WTC11 (cell line): ENCODE measurements at regions not wholly inside any gene's neighbourhood (a gene's known extent, or its start where the extent isn't known, plus 50 kb on each side); places are given as distances from the start of the nearest gene placed in this dataset.

Source experiments
- ATAC-seq: fragments of 200-7000 bp; cut with Tn5 transposase; 2 replicates; pipeline ENCODE4 v1.10.0; 2021; ENCODE audit warnings: mild to moderate bottlenecking, moderate library complexity
- CTCF ChIA-PET: fragments of 300-600 bp; sonication (Branson Sonifier 250); formaldehyde crosslinking; loops from one replicate; lab custom pipeline; 2021; ENCODE audit warnings: antibody characterized with exemption; lab: Charles Lee
- POLR2A ChIA-PET: fragments of 350-600 bp; sonication (Branson Sonifier 250); formaldehyde crosslinking; loops from one replicate; lab custom pipeline; 2021; ENCODE audit warnings: antibody characterized with exemption; lab: Charles Lee
- DNase-seq: peaks from one replicate; pipeline ENCODE4 v3.0.0; 2021; ENCODE audit warnings: low spot score
- H3K27ac Mint-ChIP-seq: 2 replicates; pipeline ENCODE4 v1.8.0; 2021; ENCODE audit warnings: mixed read lengths
- H3K27me3 Mint-ChIP-seq: 2 replicates; pipeline ENCODE4 v1.8.0; 2021; ENCODE audit warnings: low read depth, mild to moderate bottlenecking, moderate library complexity, mixed read lengths
- H3K36me3 Mint-ChIP-seq: 2 replicates; pipeline ENCODE4 v1.8.0; 2021; ENCODE audit warnings: mixed read lengths
- H3K4me1 Mint-ChIP-seq: 2 replicates; pipeline ENCODE4 v1.8.0; 2022; ENCODE audit warnings: mixed read lengths
- H3K4me3 Mint-ChIP-seq: 2 replicates; pipeline ENCODE4 v1.8.0; 2021; ENCODE audit warnings: mild to moderate bottlenecking, moderate library complexity, mixed read lengths
- H3K9me3 Mint-ChIP-seq: 2 replicates; pipeline ENCODE4 v1.8.0; 2021; ENCODE audit warnings: mixed read lengths
- GRHL2 ChIP-seq: fragments of 250-450 bp; sonication (Bioruptor Pico); IDR thresholded peaks from 2 replicates; pipeline ENCODE4 v1.8.0; 2022; ENCODE audit warnings: mild to moderate bottlenecking, moderate library complexity; ENCODE audit not compliant: insufficient replicate concordance, severe bottlenecking
- JUN ChIP-seq: sonication (generic); formaldehyde crosslinking; IDR thresholded peaks from 2 replicates; pipeline ENCODE4 v1.8.0; 2023; ENCODE audit warnings: mild to moderate bottlenecking, missing genetic modification reagents
- MYBL2 ChIP-seq: sonication (generic); formaldehyde crosslinking; IDR thresholded peaks from 2 replicates; pipeline ENCODE4 v1.8.1; 2023; ENCODE audit warnings: mild to moderate bottlenecking, moderate library complexity, missing genetic modification reagents
- NR2C2 ChIP-seq: sonication (generic); formaldehyde crosslinking; IDR thresholded peaks from 2 replicates; pipeline ENCODE4 v1.8.0; 2022; ENCODE audit warnings: mild to moderate bottlenecking, missing genetic modification reagents
- OVOL2 ChIP-seq: fragments of 250-450 bp; sonication (Bioruptor Pico); IDR thresholded peaks from 2 replicates; pipeline ENCODE4 v1.9.0; 2021; ENCODE audit warnings: mild to moderate bottlenecking, borderline replicate concordance
- ZNF121 ChIP-seq: sonication (generic); formaldehyde crosslinking; IDR thresholded peaks from 2 replicates; pipeline ENCODE4 v1.8.0; 2023; ENCODE audit warnings: missing genetic modification reagents
- ZNF396 ChIP-seq: fragments of 250-450 bp; sonication (Bioruptor Pico); IDR thresholded peaks from 2 replicates; pipeline ENCODE4 v1.8.0; 2021; ENCODE audit warnings: mild to moderate bottlenecking, moderate library complexity, borderline replicate concordance
- ZNF416 ChIP-seq: fragments of 250-450 bp; sonication (Bioruptor Pico); IDR thresholded peaks from 2 replicates; pipeline ENCODE4 v1.9.0; 2021; ENCODE audit warnings: mild to moderate bottlenecking, inconsistent platforms
- TF ChIP-seq, protein P1 (sequence below): sonication (generic); formaldehyde crosslinking; IDR thresholded peaks from 2 replicates; pipeline ENCODE4 v1.8.1; 2022; ENCODE audit warnings: low read depth, missing genetic modification reagents, borderline replicate concordance
- TF ChIP-seq, protein P2 (sequence below): sonication (generic); formaldehyde crosslinking; IDR thresholded peaks from 2 replicates; pipeline ENCODE4 v1.8.0; 2022; ENCODE audit warnings: missing genetic modification reagents
- TF ChIP-seq, protein P3 (sequence below): sonication (generic); formaldehyde crosslinking; IDR thresholded peaks from 2 replicates; pipeline ENCODE4 v1.8.1; 2022; ENCODE audit warnings: mild to moderate bottlenecking, moderate library complexity, missing genetic modification reagents
- TF ChIP-seq, protein P4 (sequence below): sonication (generic); formaldehyde crosslinking; IDR thresholded peaks from 2 replicates; pipeline ENCODE4 v1.8.1; 2022; ENCODE audit warnings: low read depth, mild to moderate bottlenecking, moderate library complexity, missing genetic modification reagents, borderline replicate concordance

DNA sequence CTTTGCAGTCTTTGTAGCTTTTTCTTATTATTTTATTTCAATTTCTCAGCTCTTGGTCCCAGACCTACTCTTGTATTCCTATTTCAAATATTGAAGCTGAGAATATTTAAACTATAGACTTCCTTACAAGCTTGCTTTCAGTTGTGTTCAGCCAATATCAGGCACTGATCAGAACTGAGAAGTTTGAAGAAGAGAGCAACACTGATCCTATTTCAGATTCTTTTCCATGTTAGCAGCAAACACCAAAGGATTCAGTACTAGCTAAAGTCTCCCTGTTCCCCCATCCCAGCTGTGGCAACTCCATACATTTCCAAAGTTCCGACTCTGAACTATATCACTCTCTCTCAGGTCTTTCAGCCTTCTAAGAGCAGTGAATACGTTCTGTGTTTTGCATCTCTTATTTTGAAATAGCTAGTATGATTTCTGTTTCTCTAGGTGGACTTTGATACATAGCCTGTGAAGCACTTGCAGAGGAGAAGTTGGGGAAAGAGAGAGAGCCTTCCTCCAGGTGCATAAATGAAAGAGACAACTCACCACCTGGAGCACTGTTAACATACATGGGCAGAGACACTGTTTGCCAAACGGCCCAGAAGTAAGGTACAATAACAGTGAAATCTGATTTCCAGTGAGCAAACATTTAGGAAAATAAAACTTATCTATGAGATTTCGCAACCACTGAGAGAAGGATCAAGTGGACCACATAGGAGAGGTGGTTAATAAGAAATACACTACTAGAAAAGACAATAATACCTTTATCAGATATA is 135.0 kb upstream of the ZNF804A start (continued):
- TF ChIP-seq GRHL2 (CRISPR knock-in tag): no peak
- no peak for TF ChIP-seq ZNF416 (CRISPR knock-in tag)

DNA sequence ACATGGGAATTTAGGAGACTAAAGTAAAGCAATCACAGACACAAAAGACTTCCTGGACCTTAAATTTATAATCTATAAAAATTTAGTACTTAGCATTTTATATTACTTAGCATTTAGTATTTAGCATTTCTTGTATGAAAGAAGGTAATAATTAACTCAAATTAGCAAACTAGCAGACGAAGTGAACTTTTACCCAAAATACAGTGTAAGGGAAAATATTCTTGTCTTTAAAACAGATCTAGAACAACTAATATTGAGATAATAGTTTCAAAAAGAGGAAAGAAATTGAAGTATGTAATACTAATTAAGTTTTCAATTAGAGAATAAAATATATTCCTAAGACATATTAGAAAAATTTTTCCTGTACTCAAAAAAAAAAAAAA is 134.5 kb upstream of the ZNF804A start:
- Mint-ChIP-seq H3K27me3 (no peaks in the 10 kb centered on the region), H3K4me3 (no peak overlapping the region), H3K4me1 (no peaks in the 10 kb centered on the region), H3K9me3 (no peaks in the 10 kb centered on the region), H3K27ac (no peak overlapping the region), H3K36me3 (no peaks in the 10 kb centered on the region)
- CTCF ChIA-PET: no interaction called here
- TF ChIP-seq NR2C2 (CRISPR knock-in tag): no peak
- TF ChIP-seq, protein P1, sequence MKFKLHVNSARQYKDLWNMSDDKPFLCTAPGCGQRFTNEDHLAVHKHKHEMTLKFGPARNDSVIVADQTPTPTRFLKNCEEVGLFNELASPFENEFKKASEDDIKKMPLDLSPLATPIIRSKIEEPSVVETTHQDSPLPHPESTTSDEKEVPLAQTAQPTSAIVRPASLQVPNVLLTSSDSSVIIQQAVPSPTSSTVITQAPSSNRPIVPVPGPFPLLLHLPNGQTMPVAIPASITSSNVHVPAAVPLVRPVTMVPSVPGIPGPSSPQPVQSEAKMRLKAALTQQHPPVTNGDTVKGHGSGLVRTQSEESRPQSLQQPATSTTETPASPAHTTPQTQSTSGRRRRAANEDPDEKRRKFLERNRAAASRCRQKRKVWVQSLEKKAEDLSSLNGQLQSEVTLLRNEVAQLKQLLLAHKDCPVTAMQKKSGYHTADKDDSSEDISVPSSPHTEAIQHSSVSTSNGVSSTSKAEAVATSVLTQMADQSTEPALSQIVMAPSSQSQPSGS: no peak
- TF ChIP-seq, protein P2, sequence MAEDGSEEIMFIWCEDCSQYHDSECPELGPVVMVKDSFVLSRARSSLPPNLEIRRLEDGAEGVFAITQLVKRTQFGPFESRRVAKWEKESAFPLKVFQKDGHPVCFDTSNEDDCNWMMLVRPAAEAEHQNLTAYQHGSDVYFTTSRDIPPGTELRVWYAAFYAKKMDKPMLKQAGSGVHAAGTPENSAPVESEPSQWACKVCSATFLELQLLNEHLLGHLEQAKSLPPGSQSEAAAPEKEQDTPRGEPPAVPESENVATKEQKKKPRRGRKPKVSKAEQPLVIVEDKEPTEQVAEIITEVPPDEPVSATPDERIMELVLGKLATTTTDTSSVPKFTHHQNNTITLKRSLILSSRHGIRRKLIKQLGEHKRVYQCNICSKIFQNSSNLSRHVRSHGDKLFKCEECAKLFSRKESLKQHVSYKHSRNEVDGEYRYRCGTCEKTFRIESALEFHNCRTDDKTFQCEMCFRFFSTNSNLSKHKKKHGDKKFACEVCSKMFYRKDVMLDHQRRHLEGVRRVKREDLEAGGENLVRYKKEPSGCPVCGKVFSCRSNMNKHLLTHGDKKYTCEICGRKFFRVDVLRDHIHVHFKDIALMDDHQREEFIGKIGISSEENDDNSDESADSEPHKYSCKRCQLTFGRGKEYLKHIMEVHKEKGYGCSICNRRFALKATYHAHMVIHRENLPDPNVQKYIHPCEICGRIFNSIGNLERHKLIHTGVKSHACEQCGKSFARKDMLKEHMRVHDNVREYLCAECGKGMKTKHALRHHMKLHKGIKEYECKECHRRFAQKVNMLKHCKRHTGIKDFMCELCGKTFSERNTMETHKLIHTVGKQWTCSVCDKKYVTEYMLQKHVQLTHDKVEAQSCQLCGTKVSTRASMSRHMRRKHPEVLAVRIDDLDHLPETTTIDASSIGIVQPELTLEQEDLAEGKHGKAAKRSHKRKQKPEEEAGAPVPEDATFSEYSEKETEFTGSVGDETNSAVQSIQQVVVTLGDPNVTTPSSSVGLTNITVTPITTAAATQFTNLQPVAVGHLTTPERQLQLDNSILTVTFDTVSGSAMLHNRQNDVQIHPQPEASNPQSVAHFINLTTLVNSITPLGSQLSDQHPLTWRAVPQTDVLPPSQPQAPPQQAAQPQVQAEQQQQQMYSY (CRISPR knock-in tag): no peak
- TF ChIP-seq MYBL2: no peak
- no peak for TF ChIP-seq JUN
- TF ChIP-seq ZNF396 (CRISPR knock-in tag): no peak
- ATAC-seq (no peak), DNase-seq (no peak)
- POLR2A ChIA-PET: no interaction called here

DNA sequence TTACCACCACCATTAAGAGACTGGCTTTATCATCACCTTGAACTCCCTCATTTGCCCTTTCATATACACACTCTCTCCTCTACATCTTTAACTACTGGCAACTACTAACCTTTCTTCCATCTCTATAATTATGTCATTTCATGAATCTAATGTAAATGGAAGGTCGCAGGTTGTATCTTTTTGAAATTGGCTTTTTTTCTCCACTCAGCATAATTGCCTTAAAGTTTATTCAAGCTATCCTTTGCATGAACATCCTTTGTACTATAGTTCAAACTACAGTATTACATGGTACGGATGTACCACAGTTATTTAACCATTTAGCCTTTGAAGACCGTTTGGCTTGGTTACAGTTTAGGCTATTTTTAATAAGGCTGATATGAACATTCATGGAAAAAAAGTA is 129.5 kb upstream of the ZNF804A start:
- H3K9me3 Mint-ChIP-seq: no peaks in the 10 kb centered on the region
- H3K27me3 Mint-ChIP-seq: no peaks in the 10 kb centered on the region; the same call in 1 of the 2 replicates
- ChIA-PET POLR2A (no interaction called here), CTCF (no interaction called here)
- no peaks in the 10 kb centered on the region for H3K36me3 Mint-ChIP-seq
- no peak overlapping the region for H3K27ac Mint-ChIP-seq
- H3K4me1 Mint-ChIP-seq: no peaks in the 10 kb centered on the region
- ATAC-seq (no peak), DNase-seq (no peak)
- no peak overlapping the region for H3K4me3 Mint-ChIP-seq
- TF ChIP-seq, protein P3, sequence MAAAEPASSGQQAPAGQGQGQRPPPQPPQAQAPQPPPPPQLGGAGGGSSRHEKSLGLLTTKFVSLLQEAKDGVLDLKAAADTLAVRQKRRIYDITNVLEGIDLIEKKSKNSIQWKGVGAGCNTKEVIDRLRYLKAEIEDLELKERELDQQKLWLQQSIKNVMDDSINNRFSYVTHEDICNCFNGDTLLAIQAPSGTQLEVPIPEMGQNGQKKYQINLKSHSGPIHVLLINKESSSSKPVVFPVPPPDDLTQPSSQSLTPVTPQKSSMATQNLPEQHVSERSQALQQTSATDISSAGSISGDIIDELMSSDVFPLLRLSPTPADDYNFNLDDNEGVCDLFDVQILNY (CRISPR knock-in tag): no peak
- TF ChIP-seq, protein P4, sequence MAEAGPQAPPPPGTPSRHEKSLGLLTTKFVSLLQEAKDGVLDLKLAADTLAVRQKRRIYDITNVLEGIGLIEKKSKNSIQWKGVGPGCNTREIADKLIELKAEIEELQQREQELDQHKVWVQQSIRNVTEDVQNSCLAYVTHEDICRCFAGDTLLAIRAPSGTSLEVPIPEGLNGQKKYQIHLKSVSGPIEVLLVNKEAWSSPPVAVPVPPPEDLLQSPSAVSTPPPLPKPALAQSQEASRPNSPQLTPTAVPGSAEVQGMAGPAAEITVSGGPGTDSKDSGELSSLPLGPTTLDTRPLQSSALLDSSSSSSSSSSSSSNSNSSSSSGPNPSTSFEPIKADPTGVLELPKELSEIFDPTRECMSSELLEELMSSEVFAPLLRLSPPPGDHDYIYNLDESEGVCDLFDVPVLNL: no peak
- TF ChIP-seq ZNF121 (CRISPR knock-in tag) (no peak), ZNF396 (CRISPR knock-in tag) (no peak), JUN (no peak), OVOL2 (CRISPR knock-in tag) (no peak)
- TF ChIP-seq, protein P2 (CRISPR knock-in tag): no peak
